Sigmoid colon (tissue), 6 donors: ENCODE measurements at regions not wholly inside any gene's neighbourhood (a gene's known extent, or its start where the extent isn't known, plus 50 kb on each side); places are given as distances from the start of the nearest gene placed in this dataset.
"Not testable (repeated sequence)": the region's sequence is repeated elsewhere in the genome, so short reads cannot be mapped to it uniquely, and the experiment has no call there.

Experiments used
- DNase-seq: peaks from one replicate; pipeline ENCODE4 v3.0.0-alpha.2; 2019
- H3K27ac ChIP-seq, 4 donors: fragments of 200-600 bp; sonication (generic); one replicate each; pipeline ENCODE4 v1.5.1; 2016 to 2019; ENCODE audit warnings: mild to moderate bottlenecking in 1 of 4
- H3K27me3 ChIP-seq, 3 donors: fragments of 200-600 bp; sonication (generic); one replicate each; pipeline ENCODE4 v1.5.1; 2019; ENCODE audit warnings: mild to moderate bottlenecking in 1 of 3
- H3K36me3 ChIP-seq, 4 donors: fragments of 200-600 bp; sonication (generic); one replicate each; pipeline ENCODE4 v1.5.1; 2016 to 2019
- H3K4me1 ChIP-seq, 4 donors: fragments of 200-600 bp; sonication (generic); one replicate each; pipeline ENCODE4 v1.5.1; 2017 to 2019
- H3K4me3 ChIP-seq, 4 donors: fragments of 200-600 bp; sonication (generic); one replicate each; pipeline ENCODE4 v1.5.1; 2017 to 2019; ENCODE audit warnings: mild to moderate bottlenecking in 2 of 4, moderate library complexity in 1 of 4
- H3K9me3 ChIP-seq, 4 donors: fragments of 200-600 bp in 3 of 4; sonication (generic) in 3 of 4; one replicate each; pipeline versions ENCODE4 v1.5.1 to v1.6.1; 2013 to 2019
- EP300 ChIP-seq, 4 donors: sonication (generic); formaldehyde crosslinking; IDR thresholded peaks; one replicate each; pipeline ENCODE4 v1.6.1; 2017; ENCODE audit warnings: antibody characterized with exemption in 4 of 4
- POLR2A ChIP-seq, 2 donors: fragments of 450-650 bp; IDR thresholded peaks; one replicate each; pipeline ENCODE4 v1.6.1; 2016; ENCODE audit warnings: antibody characterized with exemption in 2 of 2, mild to moderate bottlenecking in 2 of 2, moderate library complexity in 2 of 2
- POLR2AphosphoS5 ChIP-seq, 4 donors: sonication (generic); formaldehyde crosslinking; IDR thresholded peaks; one replicate each; pipeline ENCODE4 v1.6.1; 2017; ENCODE audit warnings: antibody characterized with exemption in 4 of 4
- WGBS, 2 donors: extraction: QIAGEN DNeasy Blood & Tissue Kit; methylation state at CpG; one replicate each; pipeline ENCODE4 v1.1.7; 2013; 5-methylcytosine and 5-hydroxymethylcytosine counted together
- intact Hi-C: fragments of 100-400 bp; cut with DNase I; formaldehyde crosslinking; loops from one replicate; pipeline ENCODE4 v1.15.1; 2023
- TF ChIP-seq, protein P1 (sequence below), 4 experiments: fragments of 450-650 bp in 3 of 4; fragments of 200-600 bp in 1 of 4; IDR thresholded peaks; one replicate each; pipeline ENCODE4 v1.5.1; 2016 to 2019; ENCODE audit warnings: antibody characterized with exemption in 4 of 4, mild to moderate bottlenecking in 3 of 4, moderate library complexity in 2 of 4
- donor health status: healthy with polysubstance abuse.
- donor health status: healthy.

DNA sequence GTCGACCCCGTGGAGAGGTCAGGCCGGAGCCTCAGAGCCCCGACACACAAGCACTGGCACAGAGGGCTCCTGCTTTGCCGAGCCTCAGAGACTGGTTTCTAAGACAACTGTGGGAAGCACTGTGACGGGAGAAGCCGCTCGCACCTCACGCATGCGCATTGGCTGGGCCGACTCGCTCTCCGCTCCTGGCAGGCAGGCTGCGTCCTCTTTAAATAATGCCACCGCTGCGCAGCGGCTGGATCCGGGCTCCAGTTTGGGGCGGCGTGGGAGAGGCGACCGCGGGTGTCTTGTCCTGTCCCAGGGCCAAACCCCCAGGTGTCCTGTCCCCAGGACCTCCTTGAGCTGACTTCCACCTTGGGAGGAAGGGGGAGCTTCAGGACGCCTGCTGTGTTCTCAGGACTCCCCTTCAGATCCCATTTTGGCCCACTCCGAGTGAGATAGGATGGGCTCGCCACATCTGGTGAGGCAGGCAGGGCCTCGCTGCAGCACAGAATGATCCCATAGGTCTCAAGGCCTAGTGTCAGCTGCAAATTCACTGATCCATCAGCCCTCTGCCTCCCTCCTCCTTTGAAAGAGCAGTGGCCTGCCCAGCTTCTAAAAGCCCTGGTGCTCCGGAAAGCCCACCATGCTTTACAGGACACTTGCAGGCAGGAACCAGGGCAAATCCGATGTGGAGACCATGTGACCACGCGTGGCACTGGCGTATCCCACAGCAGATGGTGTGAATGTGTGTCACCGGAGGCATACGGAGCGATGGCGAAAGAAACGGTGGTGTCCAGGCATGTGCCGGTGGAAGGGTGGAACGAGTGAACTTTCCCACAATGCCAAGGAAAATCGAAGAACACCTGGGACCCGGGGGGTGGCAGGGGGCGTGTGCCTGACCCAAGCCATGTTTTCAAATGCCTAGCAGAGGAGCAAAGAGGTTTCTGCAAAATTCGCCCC, 169.3 kb upstream of the ZNF337 start:
- intact Hi-C loops, result no loop called here
- H3K4me1 ChIP-seq, result peaks cover 0 to 50% (median 46%) of the 10 kb centered on the region in 4 donors
- peak; percentile 85 for DNase-seq
- H3K9me3 ChIP-seq, result no peaks in the 10 kb centered on the region
- no peaks in the 10 kb centered on the region for H3K36me3 ChIP-seq
- peak overlapping the region; percentile 13 to 48 (median 38) for H3K4me3 ChIP-seq
- no peak overlapping the region for H3K27ac ChIP-seq
- 19 to 26% methylated on average over 43 of the region's 43 CpGs for WGBS, 2 donors
- no peaks in the 10 kb centered on the region for H3K27me3 ChIP-seq
- TF ChIP-seq, protein P1, sequence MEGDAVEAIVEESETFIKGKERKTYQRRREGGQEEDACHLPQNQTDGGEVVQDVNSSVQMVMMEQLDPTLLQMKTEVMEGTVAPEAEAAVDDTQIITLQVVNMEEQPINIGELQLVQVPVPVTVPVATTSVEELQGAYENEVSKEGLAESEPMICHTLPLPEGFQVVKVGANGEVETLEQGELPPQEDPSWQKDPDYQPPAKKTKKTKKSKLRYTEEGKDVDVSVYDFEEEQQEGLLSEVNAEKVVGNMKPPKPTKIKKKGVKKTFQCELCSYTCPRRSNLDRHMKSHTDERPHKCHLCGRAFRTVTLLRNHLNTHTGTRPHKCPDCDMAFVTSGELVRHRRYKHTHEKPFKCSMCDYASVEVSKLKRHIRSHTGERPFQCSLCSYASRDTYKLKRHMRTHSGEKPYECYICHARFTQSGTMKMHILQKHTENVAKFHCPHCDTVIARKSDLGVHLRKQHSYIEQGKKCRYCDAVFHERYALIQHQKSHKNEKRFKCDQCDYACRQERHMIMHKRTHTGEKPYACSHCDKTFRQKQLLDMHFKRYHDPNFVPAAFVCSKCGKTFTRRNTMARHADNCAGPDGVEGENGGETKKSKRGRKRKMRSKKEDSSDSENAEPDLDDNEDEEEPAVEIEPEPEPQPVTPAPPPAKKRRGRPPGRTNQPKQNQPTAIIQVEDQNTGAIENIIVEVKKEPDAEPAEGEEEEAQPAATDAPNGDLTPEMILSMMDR (IDR thresholded peaks at IDR 0.05), result no peak
- TF ChIP-seq EP300 (IDR thresholded peaks at IDR 0.05) (no peak), POLR2AphosphoS5 (IDR thresholded peaks at IDR 0.05) (no peak), POLR2A (IDR thresholded peaks at IDR 0.05) (no peak)

DNA sequence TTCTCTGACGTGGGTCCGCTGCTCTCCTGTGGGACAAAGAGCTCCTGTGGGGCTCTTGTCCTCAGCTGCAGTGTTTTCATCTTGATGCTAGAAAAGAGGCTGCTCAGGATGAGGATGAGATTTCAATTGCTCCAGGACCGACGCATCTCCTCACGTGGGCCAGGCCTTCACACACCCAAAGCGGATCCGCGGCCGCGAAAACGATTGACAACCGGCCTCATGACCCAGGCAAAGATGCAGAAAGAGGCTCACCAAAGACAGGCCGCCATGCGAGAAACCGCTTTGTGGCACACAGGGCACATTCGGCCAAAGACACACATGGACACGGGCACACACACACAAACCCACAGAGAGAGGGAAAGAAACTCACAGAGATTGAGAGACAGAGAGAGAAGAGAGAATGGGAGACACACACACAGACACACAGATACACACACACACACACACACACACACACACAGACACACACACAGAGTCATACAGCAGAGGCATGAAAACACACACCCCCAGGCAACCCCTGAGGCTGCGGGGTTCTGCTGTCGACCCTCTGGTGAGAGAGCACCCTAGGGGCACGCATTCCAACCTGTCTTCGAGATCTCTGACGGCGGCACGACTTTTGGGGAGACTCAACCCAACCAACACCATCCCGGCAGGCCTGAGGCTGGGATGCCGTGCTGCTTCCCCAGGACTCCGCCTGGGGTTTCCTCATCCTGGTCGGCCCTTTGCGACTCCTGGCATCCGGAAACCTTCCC, 168.5 kb upstream of the ZNF337 start:
- H3K27ac ChIP-seq, H3K27me3 ChIP-seq, DNase-seq, intact Hi-C loops, H3K9me3 ChIP-seq, H3K36me3 ChIP-seq: not testable (repeated sequence)
- Histone ChIP-seq H3K4me1 (peaks cover 0 to 56% (median 50%) of the 10 kb centered on the region in 4 donors), H3K4me3 (peak overlapping the region; percentile 13 to 48 (median 38))
- 54 to 57% methylated on average over 30 of the region's 30 CpGs for WGBS, 2 donors

- peaks cover 0 to 63% (median 57%) of the 10 kb centered on the region in 4 donors for H3K4me1 ChIP-seq
- no peaks in the 10 kb centered on the region for H3K9me3 ChIP-seq
- intact Hi-C loops, result no loop called here
- TF ChIP-seq, protein P1 (IDR thresholded peaks at IDR 0.05), result no peak
- no peak for TF ChIP-seq EP300 (IDR thresholded peaks at IDR 0.05)
- TF ChIP-seq POLR2AphosphoS5 (IDR thresholded peaks at IDR 0.05), result no peak
- no peak for TF ChIP-seq POLR2A (IDR thresholded peaks at IDR 0.05)
- peaks cover 0 to 6% (median 0%) of the 10 kb centered on the region in 3 donors for H3K27me3 ChIP-seq
- WGBS, 2 donors, result 59 to 69% methylated on average over 15 of the region's 15 CpGs
- no peak overlapping the region for H3K27ac ChIP-seq
- no peak overlapping the region for H3K4me3 ChIP-seq
- H3K36me3 ChIP-seq, result no peaks in the 10 kb centered on the region
- no peak for DNase-seq
Observed at GRCh38 chr20:25864326-25864962, 167.8 kb upstream of the ZNF337 start.

DNA sequence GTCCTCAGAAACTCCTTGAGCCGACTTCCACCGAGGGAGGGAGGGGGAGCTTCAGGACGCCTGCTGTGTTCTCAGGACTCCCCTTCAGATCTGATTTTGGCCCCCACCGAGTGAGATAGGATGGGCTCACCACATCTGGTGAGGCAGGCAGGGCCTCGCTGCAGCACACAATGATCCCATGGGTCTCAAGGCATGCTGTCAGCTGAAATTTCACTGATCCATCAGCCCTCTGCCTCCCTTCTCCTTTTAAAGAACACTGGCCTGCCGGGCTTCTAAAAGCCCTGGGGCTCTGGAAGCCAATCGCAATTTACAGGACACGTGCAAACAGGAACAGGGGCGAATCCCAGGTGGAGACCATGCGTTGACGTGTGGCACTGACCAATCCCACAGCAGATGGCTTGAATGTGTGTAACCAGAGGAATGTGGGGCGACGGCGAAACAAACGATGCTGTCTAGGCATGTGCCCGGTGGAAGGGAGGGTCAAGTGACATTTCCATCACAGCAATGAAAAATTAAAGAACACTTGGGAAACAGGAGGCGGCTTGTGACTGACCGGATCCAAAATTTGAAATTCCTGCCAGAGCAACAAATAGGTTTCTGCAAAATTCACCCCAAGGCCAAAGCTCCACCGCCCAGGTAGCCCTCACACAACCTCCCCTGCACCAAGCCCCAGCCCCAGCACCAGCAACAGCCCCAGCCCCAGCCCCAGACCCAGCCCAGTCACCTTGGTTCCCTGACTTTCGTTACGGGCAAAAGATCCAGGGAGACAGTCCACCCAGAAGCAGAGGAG, 167.1 kb upstream of the ZNF337 start:
- Histone ChIP-seq H3K4me1 (peaks cover 0 to 63% (median 57%) of the 10 kb centered on the region in 4 donors), H3K4me3 (peak overlapping the region; percentile 22 to 51 (median 44)), H3K27me3 (peaks cover 0 to 6% (median 0%) of the 10 kb centered on the region in 3 donors), H3K9me3 (no peaks in the 10 kb centered on the region), H3K27ac (peak overlapping the region in 2 of 4 donors; percentile 61), H3K36me3 (no peaks in the 10 kb centered on the region)
- intact Hi-C loops, result no loop called here
- DNase-seq, result no peak
- no peak for TF ChIP-seq EP300 (IDR thresholded peaks at IDR 0.05)
- no peak for TF ChIP-seq POLR2AphosphoS5 (IDR thresholded peaks at IDR 0.05)
- TF ChIP-seq, protein P1 (IDR thresholded peaks at IDR 0.05), result no peak
- WGBS, 2 donors, result 17 to 33% methylated on average over 21 of the region's 21 CpGs
